H9 (cell line): ENCODE measurements at regions not wholly inside any gene's neighbourhood (a gene's known extent, or its start where the extent isn't known, plus 50 kb on each side); places are given as distances from the start of the nearest gene placed in this dataset.

ENCODE experiments used
- DNase-seq: peaks from one replicate; pipeline ENCODE4 v3.0.0-alpha.2; 2017
- H2AFZ ChIP-seq: one replicate; pipeline ENCODE4 v1.6.1; 2013; ENCODE audit warnings: mild to moderate bottlenecking, low read length, control low read depth, moderate library complexity
- H2AK5ac ChIP-seq: 2 replicates; pipeline ENCODE4 v1.6.1; 2013; ENCODE audit warnings: low read length, control low read depth, mixed read lengths; ENCODE audit not compliant: insufficient read length
- H2BK120ac ChIP-seq: one replicate; pipeline ENCODE4 v1.6.1; 2013; ENCODE audit warnings: low read depth, mild to moderate bottlenecking, low read length, control low read depth, inconsistent platforms; ENCODE audit not compliant: poor library complexity, severe bottlenecking
- H2BK12ac ChIP-seq: 2 replicates; pipeline ENCODE4 v1.6.1; 2013; ENCODE audit warnings: low read length, control low read depth, mixed read lengths, low read depth; ENCODE audit not compliant: insufficient read length
- H2BK15ac ChIP-seq: 2 replicates; pipeline ENCODE4 v1.6.1; 2013; ENCODE audit warnings: low read depth, low read length, control low read depth
- H2BK20ac ChIP-seq: one replicate; pipeline ENCODE4 v1.6.1; 2013; ENCODE audit warnings: low read depth, mild to moderate bottlenecking, low read length, control low read depth, inconsistent platforms; ENCODE audit not compliant: poor library complexity, severe bottlenecking
- H2BK5ac ChIP-seq: 2 replicates; pipeline ENCODE4 v1.6.1; 2013; ENCODE audit warnings: low read length, control low read depth, mixed read lengths; ENCODE audit not compliant: insufficient read length
- H3K14ac ChIP-seq: 2 replicates; pipeline ENCODE4 v1.6.1; 2013; ENCODE audit warnings: low read length, control low read depth; ENCODE audit not compliant: insufficient read depth
- H3K18ac ChIP-seq: 2 replicates; pipeline ENCODE4 v1.6.1; 2013; ENCODE audit warnings: low read depth, mild to moderate bottlenecking, mixed read lengths, low read length, control low read depth; ENCODE audit not compliant: insufficient read length
- H3K23ac ChIP-seq: 2 replicates; pipeline ENCODE4 v1.6.1; 2013; ENCODE audit warnings: low read length, control low read depth, mixed read lengths, low read depth; ENCODE audit not compliant: insufficient read length
- H3K23me2 ChIP-seq: 2 replicates; pipeline ENCODE4 v1.6.1; 2013; ENCODE audit warnings: low read depth, mild to moderate bottlenecking, mixed read lengths, low read length, control low read depth; ENCODE audit not compliant: insufficient read length, poor library complexity, severe bottlenecking
- H3K27ac ChIP-seq: 2 replicates; pipeline ENCODE4 v1.5.1; 2013; ENCODE audit warnings: low read length, control low read depth, mixed read lengths, low read depth; ENCODE audit not compliant: insufficient read length
- H3K27me3 ChIP-seq: 2 replicates; pipeline ENCODE4 v1.6.1; 2013; ENCODE audit warnings: low read length, control low read depth, inconsistent platforms; ENCODE audit not compliant: insufficient read depth
- H3K4ac ChIP-seq: 2 replicates; pipeline ENCODE4 v1.6.1; 2013; ENCODE audit warnings: low read depth, mild to moderate bottlenecking, control low read depth, inconsistent platforms, low read length, moderate library complexity
- H3K4me1 ChIP-seq: 2 replicates; pipeline ENCODE4 v1.6.1; 2013; ENCODE audit warnings: low read length, control low read depth, inconsistent platforms; ENCODE audit not compliant: insufficient read depth
- H3K4me2 ChIP-seq: 2 replicates; pipeline ENCODE4 v1.6.1; 2013; ENCODE audit warnings: low read length, control low read depth, mixed read lengths; ENCODE audit not compliant: insufficient read length, insufficient read depth
- H3K56ac ChIP-seq: 2 replicates; pipeline ENCODE4 v1.6.1; 2013; ENCODE audit warnings: low read depth, mild to moderate bottlenecking, mixed read lengths, low read length, control low read depth; ENCODE audit not compliant: insufficient read length
- H3K79me1 ChIP-seq: 2 replicates; pipeline ENCODE4 v1.6.1; 2013; ENCODE audit warnings: low read depth, mild to moderate bottlenecking, moderate library complexity, low read length, control low read depth, inconsistent platforms; ENCODE audit not compliant: insufficient read depth, poor library complexity, severe bottlenecking
- H3K79me2 ChIP-seq: 2 replicates; pipeline ENCODE4 v1.6.1; 2013; ENCODE audit warnings: low read length, control low read depth, inconsistent platforms; ENCODE audit not compliant: insufficient read depth
- H3K9ac ChIP-seq: 2 replicates; pipeline ENCODE4 v1.6.1; 2013; ENCODE audit warnings: low read length, control low read depth, mixed read lengths; ENCODE audit not compliant: insufficient read length; ENCODE audit errors: extremely low read depth
- H3K9me3 ChIP-seq: one replicate; pipeline ENCODE4 v1.6.1; 2013; ENCODE audit warnings: low read depth, low read length, inconsistent platforms; ENCODE audit not compliant: control insufficient read depth
- H3T11ph ChIP-seq: one replicate; pipeline ENCODE4 v1.6.1; 2013; ENCODE audit warnings: mild to moderate bottlenecking, low read length, control low read depth, inconsistent platforms
- H4K20me1 ChIP-seq: one replicate; pipeline ENCODE4 v1.6.1; 2013; ENCODE audit not compliant: control insufficient read depth, insufficient read length, insufficient read depth
- H4K5ac ChIP-seq: 2 replicates; pipeline ENCODE4 v1.6.1; 2013; ENCODE audit warnings: low read depth, mild to moderate bottlenecking, mixed read lengths, low read length, control low read depth; ENCODE audit not compliant: insufficient read length
- H4K8ac ChIP-seq: replicated peaks from 2 replicates; pipeline ENCODE4 v1.6.1; 2013; ENCODE audit warnings: low read length, control low read depth, mixed read lengths, low read depth; ENCODE audit not compliant: insufficient read length
- H4K91ac ChIP-seq: 2 replicates; pipeline ENCODE4 v1.6.1; 2013; ENCODE audit warnings: low read depth, mild to moderate bottlenecking, moderate library complexity, mixed read lengths, low read length, control low read depth; ENCODE audit not compliant: insufficient read length
- H3K27ac Mint-ChIP-seq, 3 experiments: 2 replicates in 2 of 3; 3 replicates in 1 of 3; pipeline ENCODE4 v1.8.0; 2020 to 2021; ENCODE audit warnings: mixed read lengths in 3 of 3, mild to moderate bottlenecking in 1 of 3, moderate library complexity in 1 of 3
- H3K27me3 Mint-ChIP-seq: 2 replicates; pipeline ENCODE4 v1.8.0; 2021; ENCODE audit warnings: low read depth, mild to moderate bottlenecking, moderate library complexity, mixed read lengths
- H3K36me3 Mint-ChIP-seq, 3 experiments: 2 replicates in 2 of 3; 3 replicates in 1 of 3; pipeline ENCODE4 v1.8.0; 2020 to 2021; ENCODE audit warnings: low read depth in 3 of 3, mixed read lengths in 3 of 3; ENCODE audit not compliant: insufficient read depth in 1 of 3
- H3K4me1 Mint-ChIP-seq, 2 experiments: 2 replicates each; pipeline ENCODE4 v1.8.0; 2020; ENCODE audit warnings: mixed read lengths in 2 of 2
- H3K4me3 Mint-ChIP-seq, 2 experiments: 2 replicates in 1 of 2; 3 replicates in 1 of 2; pipeline ENCODE4 v1.8.0; 2020 to 2021; ENCODE audit warnings: mild to moderate bottlenecking in 2 of 2, mixed read lengths in 2 of 2, moderate library complexity in 1 of 2
- H3K9me3 Mint-ChIP-seq, 2 experiments: 2 replicates in 1 of 2; 3 replicates in 1 of 2; pipeline ENCODE4 v1.8.0; 2020; ENCODE audit warnings: mild to moderate bottlenecking in 2 of 2, mixed read lengths in 2 of 2, moderate library complexity in 1 of 2
- CTCF ChIP-seq: fragments of 200-600 bp; sonication (generic); conservative IDR thresholded peaks from 3 replicates; pipeline ENCODE4 v1.8.0; 2021; ENCODE audit warnings: antibody characterized with exemption, mild to moderate bottlenecking
- WGBS: extraction: QIAGEN DNeasy Blood & Tissue Kit; methylation state at CpG from one replicate; pipeline ENCODE4 v1.1.7; 2013; ENCODE audit warnings: missing lambda C conversion rate, low lambda C conversion rate, mixed read lengths; ENCODE audit not compliant: insufficient read length; ENCODE audit errors: extremely low coverage; 5-methylcytosine and 5-hydroxymethylcytosine counted together

- no peak overlapping the region for H2AFZ ChIP-seq
- Mint-ChIP-seq H3K36me3 (no peaks in the 10 kb centered on the region), H3K4me3 (no peak overlapping the region), H3K4me1 (peaks cover 22 to 33% of the 10 kb centered on the region in 2 experiments), H3K9me3 (no peaks in the 10 kb centered on the region; a peak in 1 of 5 replicates), H3K27ac (no peak overlapping the region; a peak in 2 of 7 replicates), H3K27me3 (peaks cover 2% of the 10 kb centered on the region; the same call in 1 of the 2 replicates)
- H3K4me1 ChIP-seq, result no peaks in the 10 kb centered on the region; the same call in 1 of the 2 replicates
- no peak overlapping the region for H3K27ac ChIP-seq
- H4K91ac ChIP-seq, result no peak overlapping the region
- H3K4me2 ChIP-seq, result no peak overlapping the region
- 0 out of 2 replicates have a peak overlapping the region, but pooled peaks have one; percentile 23 for H3K14ac ChIP-seq
- H2BK12ac ChIP-seq, result no peak overlapping the region
- no peaks in the 10 kb centered on the region for H3K27me3 ChIP-seq
- no peak overlapping the region for H2BK120ac ChIP-seq
- no peak overlapping the region for H2AK5ac ChIP-seq
- H3K9ac ChIP-seq, result no peak overlapping the region
- no peak overlapping the region for H2BK20ac ChIP-seq
- DNase-seq, result no peak
- H3K79me2 ChIP-seq, result no peaks in the 10 kb centered on the region
- no peak overlapping the region for H3K18ac ChIP-seq
- no peak overlapping the region for H3K56ac ChIP-seq
- no peak overlapping the region for H3K4ac ChIP-seq
- no peak for TF ChIP-seq CTCF
- H3T11ph ChIP-seq, result no peak overlapping the region
- no peaks in the 10 kb centered on the region for H3K9me3 ChIP-seq
- H3K23me2 ChIP-seq, result no peaks in the 10 kb centered on the region
- H4K8ac ChIP-seq, result peak overlapping the region; percentile 96
- no peaks in the 10 kb centered on the region for H3K79me1 ChIP-seq
- H4K5ac ChIP-seq, result no peak overlapping the region
- H2BK15ac ChIP-seq, result no peak overlapping the region
- H3K23ac ChIP-seq, result no peak overlapping the region
- no peak overlapping the region for H2BK5ac ChIP-seq
- no CpG with 5 or more reads among the region's 13 CpGs for WGBS
- H4K20me1 ChIP-seq, result no peaks in the 10 kb centered on the region
Observed at GRCh38 chr2:43044093-43044681, 182.2 kb downstream of the ZFP36L2 start.
